BE2C (cell line): ENCODE measurements at regions not wholly inside any gene's neighbourhood (a gene's known extent, or its start where the extent isn't known, plus 50 kb on each side); places are given as distances from the start of the nearest gene placed in this dataset.
"Not testable (repeated sequence)": the region's sequence is repeated elsewhere in the genome, so short reads cannot be mapped to it uniquely, and the experiment has no call there.

Experiments
- DNase-seq: peaks from one replicate; pipeline ENCODE4 v3.0.0-alpha.2; 2020
- H3K27me3 ChIP-seq: fragments of 250-450 bp; sonication (Bioruptor Pico); 2 replicates; pipeline ENCODE4 v1.5.1; 2020; ENCODE audit warnings: mild to moderate bottlenecking
- H3K36me3 ChIP-seq: fragments of 250-450 bp; sonication (Bioruptor Pico); 2 replicates; pipeline ENCODE4 v1.5.1; 2020; ENCODE audit warnings: mild to moderate bottlenecking
- H3K4me1 ChIP-seq: fragments of 250-450 bp; sonication (Bioruptor Pico); 2 replicates; pipeline ENCODE4 v1.5.1; 2020
- H3K4me3 ChIP-seq: 2 replicates; pipeline ENCODE4 v1.5.1; 2011; ENCODE audit warnings: low read depth, low read length
- H3K9me3 ChIP-seq: fragments of 250-450 bp; sonication (Bioruptor Pico); 2 replicates; pipeline ENCODE4 v1.5.1; 2020
- CTCF ChIP-seq: IDR thresholded peaks from 2 replicates; pipeline ENCODE4 v1.5.1; 2012; ENCODE audit warnings: mild to moderate bottlenecking, low read depth, low read length

- Histone ChIP-seq H3K27me3 (no peaks in the 10 kb centered on the region), H3K9me3 (no peaks in the 10 kb centered on the region), H3K36me3 (no peaks in the 10 kb centered on the region), H3K4me1 (peaks cover 18% of the 10 kb centered on the region), H3K4me3 (peak overlapping the region; percentile 2; the same call in 1 of the 2 replicates)
- no peak for TF ChIP-seq CTCF
- peak; percentile 60 for DNase-seq
Observed at GRCh38 chr7:45430397-45430796, 143.8 kb upstream of the ADCY1 start.

- Histone ChIP-seq H3K27me3 (no peaks in the 10 kb centered on the region), H3K4me1 (peaks cover 17% of the 10 kb centered on the region), H3K9me3 (0 out of 2 replicates have a peak, but pooled peaks cover 2% of the 10 kb centered on the region), H3K4me3 (no peak overlapping the region), H3K36me3 (no peaks in the 10 kb centered on the region)
- TF ChIP-seq CTCF, result no peak
- DNase-seq, result no peak
Observed at GRCh38 chr7:45434167-45434784, 139.9 kb upstream of the ADCY1 start.

GRCh38 chr7:45435131-45435530 lies 139.0 kb upstream of the ADCY1 start:
- no peak for DNase-seq
- H3K27me3 ChIP-seq, result no peaks in the 10 kb centered on the region

GRCh38 chr7:45435846-45436245 lies 138.3 kb upstream of the ADCY1 start:
- Histone ChIP-seq H3K9me3 (0 out of 2 replicates have a peak, but pooled peaks cover 2% of the 10 kb centered on the region), H3K36me3 (no peaks in the 10 kb centered on the region), H3K4me1 (peaks cover 5% of the 10 kb centered on the region; the same call in 1 of the 2 replicates), H3K27me3 (no peaks in the 10 kb centered on the region), H3K4me3 (no peak overlapping the region)
- DNase-seq, result no peak
- TF ChIP-seq CTCF, result no peak

More at GRCh38 chr7:45435131-45435530, 139.0 kb upstream of the ADCY1 start:
- Histone ChIP-seq H3K4me3 (no peak overlapping the region), H3K4me1 (peaks cover 8% of the 10 kb centered on the region; the same call in 1 of the 2 replicates), H3K9me3 (0 out of 2 replicates have a peak, but pooled peaks cover 2% of the 10 kb centered on the region), H3K36me3 (no peaks in the 10 kb centered on the region)
- TF ChIP-seq CTCF, result no peak

DNA sequence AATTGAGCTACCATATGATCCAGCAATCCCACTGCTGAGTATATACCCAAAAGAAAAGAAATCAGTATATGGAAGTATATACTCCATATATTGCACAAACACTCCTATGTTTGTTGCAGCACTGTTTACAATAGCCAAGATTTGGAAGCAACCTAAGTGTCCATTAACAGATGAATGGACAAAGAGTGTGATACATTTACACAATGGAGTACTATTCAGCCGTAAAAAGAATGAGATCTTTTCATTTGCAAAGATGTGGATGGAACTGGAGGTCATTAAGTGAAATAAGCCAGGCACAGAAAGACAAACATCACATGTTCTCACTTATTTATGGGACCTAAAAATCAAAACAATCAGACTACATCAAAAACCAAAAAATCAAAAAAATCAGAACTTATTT lies 133.4 kb upstream of the ADCY1 start:
- not testable (repeated sequence) for H3K27me3 ChIP-seq, H3K9me3 ChIP-seq, H3K4me1 ChIP-seq, H3K4me3 ChIP-seq, DNase-seq, H3K36me3 ChIP-seq

GRCh38 chr7:45443263-45443662 lies 130.9 kb upstream of the ADCY1 start:
- Histone ChIP-seq H3K4me1 (no peaks in the 10 kb centered on the region), H3K27me3 (no peaks in the 10 kb centered on the region), H3K9me3 (0 out of 2 replicates have a peak, but pooled peaks cover 2% of the 10 kb centered on the region), H3K4me3 (no peak overlapping the region), H3K36me3 (no peaks in the 10 kb centered on the region)
- DNase-seq, result no peak
- TF ChIP-seq CTCF, result no peak
